ENCODE measurements at regions not wholly inside any gene's neighbourhood (a gene's known extent, or its start where the extent isn't known, plus 50 kb on each side); places are given as distances from the start of the nearest gene placed in this dataset.

DNA sequence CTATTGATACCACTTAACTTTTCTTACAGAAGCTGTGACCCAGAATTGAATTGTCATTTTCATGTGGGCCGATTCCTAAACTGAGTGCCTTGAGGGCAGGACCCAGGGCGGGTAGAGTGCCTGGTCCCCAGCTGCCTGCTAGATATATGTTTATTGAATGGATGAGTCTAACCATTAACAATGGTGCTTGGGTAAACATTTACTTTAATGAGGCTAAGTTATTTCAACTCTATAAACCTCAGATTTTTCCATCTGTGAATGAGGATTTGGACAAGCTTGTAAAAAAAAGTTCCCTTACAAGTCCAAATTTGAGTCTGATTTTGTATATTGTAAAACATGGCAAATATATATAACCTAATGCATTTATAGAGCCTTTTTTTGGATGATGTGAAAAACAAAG, 181.8 kb upstream of the ELL2 start:
- TF ChIP-seq CTCF (conservative IDR thresholded peaks at IDR 0.05): no peak
- TF ChIP-seq ZFX (IDR thresholded peaks at IDR 0.05): no peak

Measured in C4-2B (cell line).